ENCODE measurements at regions not wholly inside any gene's neighbourhood (a gene's known extent, or its start where the extent isn't known, plus 50 kb on each side); places are given as distances from the start of the nearest gene placed in this dataset.
"Not testable (repeated sequence)": the region's sequence is repeated elsewhere in the genome, so short reads cannot be mapped to it uniquely, and the experiment has no call there.

GRCh38 chr6:3919849-3920248, 70.7 kb downstream of the FAM50B start:
- peaks cover 0 to under 1% (median 0%) of the 10 kb centered on the region in 3 donors for H3K4me1 ChIP-seq
- no peak for DNase-seq
- 95% methylated on average over 8 of the region's 8 CpGs for WGBS, 2 donors
- H3K27ac ChIP-seq = no peak overlapping the region
- intact Hi-C loops (cut with DNase I) = no loop called here
- H3K27me3 ChIP-seq = no peaks in the 10 kb centered on the region
- no peak overlapping the region for H3K4me3 ChIP-seq
- TF ChIP-seq CTCF (IDR thresholded peaks at IDR 0.05) = no peak
- no peak for FAIRE-seq
- H3K36me3 ChIP-seq = no peaks in the 10 kb centered on the region
- no peak for ATAC-seq
- no peaks in the 10 kb centered on the region for H3K9me3 ChIP-seq

- Histone ChIP-seq H3K27ac (no peak overlapping the region), H3K36me3 (no peaks in the 10 kb centered on the region), H3K4me1 (no peaks in the 10 kb centered on the region), H3K9me3 (no peaks in the 10 kb centered on the region), H3K4me3 (no peak overlapping the region), H3K27me3 (no peaks in the 10 kb centered on the region)
- DNase-seq = no peak
- WGBS, 2 donors = 70 to 76% methylated on average over 6 of the region's 6 CpGs
- TF ChIP-seq CTCF (IDR thresholded peaks at IDR 0.05) = no peak
- no peak for ATAC-seq
- intact Hi-C loops (cut with DNase I) = no loop called here
- FAIRE-seq = no peak
Observed at GRCh38 chr6:3920321-3920720, 71.1 kb downstream of the FAM50B start.

DNA sequence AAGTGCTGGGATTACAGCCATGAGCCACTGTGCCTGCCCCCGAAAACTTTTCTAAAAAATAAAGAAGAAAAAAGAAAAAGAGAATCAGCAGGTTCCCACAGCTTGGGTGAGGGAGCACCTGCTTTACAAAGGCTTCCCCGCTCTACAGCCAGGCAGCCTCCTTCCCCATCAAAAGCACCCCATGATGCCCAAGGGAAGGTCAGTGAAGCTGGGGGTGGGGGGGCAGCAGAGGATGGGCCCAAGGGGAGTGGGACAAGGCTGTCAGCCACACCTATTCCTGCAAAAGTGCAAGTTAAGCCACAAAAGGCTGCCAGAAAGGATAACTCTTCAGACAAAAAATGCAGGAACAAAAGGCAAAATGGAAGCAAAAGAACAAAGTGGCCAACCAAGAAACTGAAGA, 72.5 kb downstream of the FAM50B start:
- no peak for TF ChIP-seq CTCF (IDR thresholded peaks at IDR 0.05)
- no peaks in the 10 kb centered on the region for H3K9me3 ChIP-seq
- WGBS, 2 donors = 96 to 99% methylated on average over 2 of the region's 2 CpGs
- no peaks in the 10 kb centered on the region for H3K4me1 ChIP-seq
- DNase-seq = no peak
- intact Hi-C loops (cut with DNase I) = no loop called here
- H3K27me3 ChIP-seq = no peaks in the 10 kb centered on the region
- ATAC-seq = no peak
- no peak overlapping the region for H3K4me3 ChIP-seq
- no peak overlapping the region for H3K27ac ChIP-seq
- no peaks in the 10 kb centered on the region for H3K36me3 ChIP-seq
- no peak for FAIRE-seq

GRCh38 chr6:3922619-3923018, 73.4 kb downstream of the FAM50B start:
- 94 to 98% methylated on average over 7 of the region's 7 CpGs for WGBS, 2 donors
- FAIRE-seq; H3K36me3 ChIP-seq; ATAC-seq; H3K4me3 ChIP-seq; H3K4me1 ChIP-seq; H3K27me3 ChIP-seq; H3K9me3 ChIP-seq; intact Hi-C loops (cut with DNase I); H3K27ac ChIP-seq; DNase-seq: not testable (repeated sequence)

- DNase-seq; H3K27me3 ChIP-seq; intact Hi-C loops (cut with DNase I); H3K9me3 ChIP-seq; H3K4me3 ChIP-seq; H3K4me1 ChIP-seq; H3K27ac ChIP-seq; H3K36me3 ChIP-seq; FAIRE-seq: not testable (repeated sequence)
- peak in 2 of 4 donors; percentile 33 to 57 for ATAC-seq
- 75 to 79% methylated on average over 22 to 23 of the region's 23 CpGs for WGBS, 2 donors
Observed at GRCh38 chr6:3925223-3926149, 76.3 kb downstream of the FAM50B start.

- ATAC-seq = peak in 2 of 4 donors; percentile 18 to 44
- FAIRE-seq = no peak
- H3K27me3 ChIP-seq = no peaks in the 10 kb centered on the region
- TF ChIP-seq CTCF (IDR thresholded peaks at IDR 0.05) = no peak
- 70 to 75% methylated on average over 8 of the region's 8 CpGs for WGBS, 2 donors
- intact Hi-C loops (cut with DNase I) = no loop called here
- H3K9me3 ChIP-seq = no peaks in the 10 kb centered on the region
- H3K36me3 ChIP-seq = no peaks in the 10 kb centered on the region
- no peak overlapping the region for H3K4me3 ChIP-seq
- DNase-seq = no peak
- no peak overlapping the region for H3K27ac ChIP-seq
- no peaks in the 10 kb centered on the region for H3K4me1 ChIP-seq
Observed at GRCh38 chr6:3926150-3926482, 76.9 kb downstream of the FAM50B start.
